ENCODE measurements at regions not wholly inside any gene's neighbourhood (a gene's known extent, or its start where the extent isn't known, plus 50 kb on each side); places are given as distances from the start of the nearest gene placed in this dataset.

- H3K36me3 Mint-ChIP-seq, result no peaks in the 10 kb centered on the region
- Histone ChIP-seq H3K9me3 (ENCODE audit: control insufficient read depth in 2 of 2, low read length in 2 of 2) (no peaks in the 10 kb centered on the region), H3K4me3 (ENCODE audit: low read depth, low read length) (no peak overlapping the region), H3K4me1 (ENCODE audit: control insufficient read depth, insufficient read depth, low read length, poor library complexity, severe bottlenecking) (no peaks in the 10 kb centered on the region), H3K36me3 (ENCODE audit: control insufficient read depth, insufficient read depth, low read length) (no peaks in the 10 kb centered on the region), H3K27ac (ENCODE audit: insufficient read depth, low read length, poor library complexity, severe bottlenecking) (no peak overlapping the region), H3K27me3 (ENCODE audit: control insufficient read depth, insufficient read depth, low read length) (no peaks in the 10 kb centered on the region)
- H3K27ac Mint-ChIP-seq, result no peak overlapping the region
- ATAC-seq (ENCODE audit: low read depth in 2 of 2) (no peak), DNase-seq (no peak)
- H3K9me3 Mint-ChIP-seq, result peaks cover 0 to 2% (median 0%) of the 10 kb centered on the region in 7 donors
- H3K4me1 Mint-ChIP-seq, result no peaks in the 10 kb centered on the region
- no peak overlapping the region for H3K4me3 Mint-ChIP-seq
- no peaks in the 10 kb centered on the region for H3K27me3 Mint-ChIP-seq
Observed at GRCh38 chr2:48912110-48912509, 156.6 kb upstream of the LHCGR start.

GRCh38 chr2:48910961-48911360, 155.4 kb upstream of the LHCGR start:
- no peaks in the 10 kb centered on the region for H3K9me3 ChIP-seq (ENCODE audit: control insufficient read depth in 2 of 2, low read length in 2 of 2)

DNA sequence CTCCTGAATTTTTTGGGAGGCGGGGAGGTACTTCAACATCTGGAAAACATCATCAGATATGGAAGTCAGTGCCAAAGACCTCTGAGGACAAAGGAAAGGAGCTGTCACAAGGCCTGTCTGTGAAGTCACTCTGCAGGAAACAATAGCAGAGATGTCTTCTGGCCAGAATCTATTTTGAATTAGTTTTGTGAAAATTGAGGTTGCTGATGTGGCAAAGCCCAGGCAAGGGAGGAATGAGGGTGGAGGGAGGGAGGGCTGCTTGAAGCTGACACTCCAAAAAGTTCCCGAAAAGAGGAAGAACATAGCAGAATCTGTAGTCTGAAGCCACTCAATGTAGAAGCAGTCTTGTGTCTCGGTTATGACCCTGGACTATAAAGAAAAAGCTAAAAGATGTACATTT, 151.1 kb upstream of the LHCGR start:
- Histone ChIP-seq H3K27ac (ENCODE audit: insufficient read depth, low read length, poor library complexity, severe bottlenecking) (no peak overlapping the region), H3K4me3 (ENCODE audit: low read depth, low read length) (no peak overlapping the region), H3K4me1 (ENCODE audit: control insufficient read depth, insufficient read depth, low read length, poor library complexity, severe bottlenecking) (no peaks in the 10 kb centered on the region), H3K36me3 (ENCODE audit: control insufficient read depth, insufficient read depth, low read length) (no peaks in the 10 kb centered on the region), H3K9me3 (ENCODE audit: control insufficient read depth in 2 of 2, low read length in 2 of 2) (peaks cover 0 to 4% of the 10 kb centered on the region in 2 experiments), H3K27me3 (ENCODE audit: control insufficient read depth, insufficient read depth, low read length) (no peaks in the 10 kb centered on the region)
- Mint-ChIP-seq H3K27me3 (no peaks in the 10 kb centered on the region), H3K36me3 (no peaks in the 10 kb centered on the region), H3K4me3 (no peak overlapping the region), H3K27ac (no peak overlapping the region), H3K4me1 (no peaks in the 10 kb centered on the region), H3K9me3 (peaks cover 0 to 4% (median 0%) of the 10 kb centered on the region in 7 donors)
- no peak for DNase-seq
- no peak for ATAC-seq (ENCODE audit: low read depth in 2 of 2)

More at GRCh38 chr2:48910961-48911360, 155.4 kb upstream of the LHCGR start:
- Histone ChIP-seq H3K27ac (ENCODE audit: insufficient read depth, low read length, poor library complexity, severe bottlenecking) (no peak overlapping the region), H3K4me3 (ENCODE audit: low read depth, low read length) (no peak overlapping the region), H3K4me1 (ENCODE audit: control insufficient read depth, insufficient read depth, low read length, poor library complexity, severe bottlenecking) (no peaks in the 10 kb centered on the region), H3K27me3 (ENCODE audit: control insufficient read depth, insufficient read depth, low read length) (no peaks in the 10 kb centered on the region), H3K36me3 (ENCODE audit: control insufficient read depth, insufficient read depth, low read length) (no peaks in the 10 kb centered on the region)
- no peak overlapping the region for H3K4me3 Mint-ChIP-seq
- ATAC-seq (ENCODE audit: low read depth in 2 of 2), result no peak
- H3K27ac Mint-ChIP-seq, result no peak overlapping the region
- DNase-seq, result no peak
- peaks cover 0 to 4% (median 0%) of the 10 kb centered on the region in 7 donors for H3K9me3 Mint-ChIP-seq
- H3K27me3 Mint-ChIP-seq, result no peaks in the 10 kb centered on the region
- no peaks in the 10 kb centered on the region for H3K36me3 Mint-ChIP-seq
- no peaks in the 10 kb centered on the region for H3K4me1 Mint-ChIP-seq

DNA sequence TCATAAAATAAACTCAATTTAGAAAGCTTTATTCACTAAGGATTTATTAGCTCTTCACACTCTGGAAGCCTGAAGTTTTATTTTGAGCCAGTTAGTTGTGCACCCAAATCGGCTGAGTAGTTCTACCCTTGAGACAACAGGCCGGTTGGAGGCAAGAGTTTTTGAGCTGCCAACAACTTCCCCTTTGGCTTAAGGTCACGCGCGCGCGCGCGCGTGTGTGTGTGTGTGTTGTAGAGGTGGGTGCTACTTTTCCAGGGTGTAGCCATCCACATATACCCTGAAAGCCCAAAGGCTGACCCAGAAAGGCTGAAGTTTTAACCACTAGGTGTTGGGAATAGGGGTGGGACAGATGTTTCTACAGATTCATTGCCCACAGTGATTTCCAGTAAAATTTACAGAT, 150.2 kb upstream of the LHCGR start:
- Histone ChIP-seq H3K9me3 (ENCODE audit: control insufficient read depth in 2 of 2, low read length in 2 of 2) (peaks cover 0 to 4% of the 10 kb centered on the region in 2 experiments), H3K27me3 (ENCODE audit: control insufficient read depth, insufficient read depth, low read length) (no peaks in the 10 kb centered on the region), H3K4me1 (ENCODE audit: control insufficient read depth, insufficient read depth, low read length, poor library complexity, severe bottlenecking) (no peaks in the 10 kb centered on the region), H3K27ac (ENCODE audit: insufficient read depth, low read length, poor library complexity, severe bottlenecking) (no peak overlapping the region), H3K4me3 (ENCODE audit: low read depth, low read length) (no peak overlapping the region), H3K36me3 (ENCODE audit: control insufficient read depth, insufficient read depth, low read length) (no peaks in the 10 kb centered on the region)
- no peak overlapping the region for H3K4me3 Mint-ChIP-seq
- no peak for ATAC-seq (ENCODE audit: low read depth in 2 of 2)
- no peaks in the 10 kb centered on the region for H3K4me1 Mint-ChIP-seq
- no peaks in the 10 kb centered on the region for H3K36me3 Mint-ChIP-seq
- no peak for DNase-seq
- H3K9me3 Mint-ChIP-seq, result peaks cover 0 to 4% (median 0%) of the 10 kb centered on the region in 7 donors
- H3K27ac Mint-ChIP-seq, result no peak overlapping the region
- H3K27me3 Mint-ChIP-seq, result no peaks in the 10 kb centered on the region

DNA sequence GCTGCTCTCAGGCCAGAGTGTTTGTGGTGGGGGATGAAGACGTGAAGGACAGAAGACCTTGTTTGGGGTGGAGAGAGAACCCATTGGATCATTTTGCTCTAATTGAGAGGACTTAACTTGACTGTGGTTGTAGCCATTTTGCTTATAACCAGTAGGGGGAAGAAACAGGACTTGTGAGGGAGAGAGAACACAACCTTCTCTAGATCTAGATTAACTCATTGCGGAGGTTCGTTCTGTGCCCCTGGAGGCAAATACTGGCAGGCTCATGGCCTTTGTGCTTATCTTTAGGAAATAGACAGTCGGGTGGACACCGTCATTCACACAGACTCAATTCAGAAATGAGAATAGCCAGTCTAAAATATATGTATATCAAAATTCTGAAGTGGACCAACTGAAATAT, 147.0 kb upstream of the LHCGR start:
- Histone ChIP-seq H3K27ac (ENCODE audit: insufficient read depth, low read length, poor library complexity, severe bottlenecking) (no peak overlapping the region), H3K4me3 (ENCODE audit: low read depth, low read length) (no peak overlapping the region), H3K4me1 (ENCODE audit: control insufficient read depth, insufficient read depth, low read length, poor library complexity, severe bottlenecking) (no peaks in the 10 kb centered on the region), H3K27me3 (ENCODE audit: control insufficient read depth, insufficient read depth, low read length) (no peaks in the 10 kb centered on the region), H3K36me3 (ENCODE audit: control insufficient read depth, insufficient read depth, low read length) (no peaks in the 10 kb centered on the region), H3K9me3 (ENCODE audit: control insufficient read depth in 2 of 2, low read length in 2 of 2) (peaks cover 0 to 4% of the 10 kb centered on the region in 2 experiments)
- H3K4me1 Mint-ChIP-seq, result no peaks in the 10 kb centered on the region
- no peak overlapping the region for H3K4me3 Mint-ChIP-seq
- no peak overlapping the region for H3K27ac Mint-ChIP-seq
- no peaks in the 10 kb centered on the region for H3K27me3 Mint-ChIP-seq
- H3K9me3 Mint-ChIP-seq, result peaks cover 0 to 6% (median 0%) of the 10 kb centered on the region in 7 donors
- DNase-seq, result no peak
- no peak for ATAC-seq (ENCODE audit: low read depth in 2 of 2)
- no peaks in the 10 kb centered on the region for H3K36me3 Mint-ChIP-seq

DNA sequence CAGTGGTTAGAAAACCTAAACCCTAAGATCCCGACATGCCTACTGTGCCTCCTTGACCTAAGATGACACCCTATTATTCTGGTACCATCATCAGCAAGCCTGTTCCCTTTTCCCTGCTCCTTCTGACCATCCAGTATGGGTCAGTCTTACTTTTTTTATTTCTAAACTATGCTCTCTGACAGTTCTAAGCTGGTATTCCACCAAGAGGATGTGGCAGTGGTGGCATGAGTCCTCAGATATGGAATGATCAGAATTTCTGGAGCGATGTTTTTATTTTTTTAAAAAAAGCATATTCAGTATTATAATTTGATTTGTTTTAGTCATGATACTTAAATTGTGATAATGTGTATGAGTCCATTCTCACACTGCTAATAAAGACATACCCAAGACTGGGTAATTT, 145.9 kb upstream of the LHCGR start:
- Mint-ChIP-seq H3K4me3 (no peak overlapping the region), H3K4me1 (no peaks in the 10 kb centered on the region), H3K36me3 (no peaks in the 10 kb centered on the region), H3K27ac (no peak overlapping the region), H3K9me3 (peaks cover 0 to 6% (median 0%) of the 10 kb centered on the region in 7 donors), H3K27me3 (no peaks in the 10 kb centered on the region)
- H3K36me3 ChIP-seq (ENCODE audit: control insufficient read depth, insufficient read depth, low read length), result no peaks in the 10 kb centered on the region
- H3K9me3 ChIP-seq (ENCODE audit: control insufficient read depth in 2 of 2, low read length in 2 of 2), result peaks cover 0 to 4% of the 10 kb centered on the region in 2 experiments
- ATAC-seq (ENCODE audit: low read depth in 2 of 2), result no peak
- no peak for DNase-seq
- no peak overlapping the region for H3K4me3 ChIP-seq (ENCODE audit: low read depth, low read length)
- no peaks in the 10 kb centered on the region for H3K27me3 ChIP-seq (ENCODE audit: control insufficient read depth, insufficient read depth, low read length)
- H3K27ac ChIP-seq (ENCODE audit: insufficient read depth, low read length, poor library complexity, severe bottlenecking), result no peak overlapping the region
- no peaks in the 10 kb centered on the region for H3K4me1 ChIP-seq (ENCODE audit: control insufficient read depth, insufficient read depth, low read length, poor library complexity, severe bottlenecking)

DNA sequence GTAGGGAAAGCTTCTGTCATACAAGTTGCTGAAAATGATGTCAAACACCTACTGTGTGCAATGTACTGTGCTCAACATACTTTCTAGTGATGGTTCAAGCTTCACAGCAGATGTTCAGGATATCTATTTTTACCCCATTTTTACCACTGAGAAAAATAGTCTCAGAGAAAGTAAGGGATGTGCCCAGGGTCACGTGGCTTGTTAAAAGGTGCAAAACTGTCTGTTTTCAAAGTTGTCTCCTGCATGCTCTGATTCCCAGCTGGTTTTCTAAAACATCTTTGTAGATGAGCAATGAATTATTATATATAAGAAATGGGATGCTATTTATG, 145.5 kb upstream of the LHCGR start:
- H3K4me3 Mint-ChIP-seq, result no peak overlapping the region
- Histone ChIP-seq H3K27me3 (ENCODE audit: control insufficient read depth, insufficient read depth, low read length) (no peaks in the 10 kb centered on the region), H3K4me3 (ENCODE audit: low read depth, low read length) (no peak overlapping the region), H3K36me3 (ENCODE audit: control insufficient read depth, insufficient read depth, low read length) (no peaks in the 10 kb centered on the region), H3K4me1 (ENCODE audit: control insufficient read depth, insufficient read depth, low read length, poor library complexity, severe bottlenecking) (no peaks in the 10 kb centered on the region), H3K27ac (ENCODE audit: insufficient read depth, low read length, poor library complexity, severe bottlenecking) (no peak overlapping the region), H3K9me3 (ENCODE audit: control insufficient read depth in 2 of 2, low read length in 2 of 2) (peaks cover 0 to 4% of the 10 kb centered on the region in 2 experiments)
- H3K36me3 Mint-ChIP-seq, result no peaks in the 10 kb centered on the region
- DNase-seq, result no peak
- no peak overlapping the region for H3K27ac Mint-ChIP-seq
- H3K4me1 Mint-ChIP-seq, result no peaks in the 10 kb centered on the region
- H3K9me3 Mint-ChIP-seq, result peaks cover 0 to 5% (median 0%) of the 10 kb centered on the region in 7 donors
- H3K27me3 Mint-ChIP-seq, result no peaks in the 10 kb centered on the region
- ATAC-seq (ENCODE audit: low read depth in 2 of 2), result no peak

DNA sequence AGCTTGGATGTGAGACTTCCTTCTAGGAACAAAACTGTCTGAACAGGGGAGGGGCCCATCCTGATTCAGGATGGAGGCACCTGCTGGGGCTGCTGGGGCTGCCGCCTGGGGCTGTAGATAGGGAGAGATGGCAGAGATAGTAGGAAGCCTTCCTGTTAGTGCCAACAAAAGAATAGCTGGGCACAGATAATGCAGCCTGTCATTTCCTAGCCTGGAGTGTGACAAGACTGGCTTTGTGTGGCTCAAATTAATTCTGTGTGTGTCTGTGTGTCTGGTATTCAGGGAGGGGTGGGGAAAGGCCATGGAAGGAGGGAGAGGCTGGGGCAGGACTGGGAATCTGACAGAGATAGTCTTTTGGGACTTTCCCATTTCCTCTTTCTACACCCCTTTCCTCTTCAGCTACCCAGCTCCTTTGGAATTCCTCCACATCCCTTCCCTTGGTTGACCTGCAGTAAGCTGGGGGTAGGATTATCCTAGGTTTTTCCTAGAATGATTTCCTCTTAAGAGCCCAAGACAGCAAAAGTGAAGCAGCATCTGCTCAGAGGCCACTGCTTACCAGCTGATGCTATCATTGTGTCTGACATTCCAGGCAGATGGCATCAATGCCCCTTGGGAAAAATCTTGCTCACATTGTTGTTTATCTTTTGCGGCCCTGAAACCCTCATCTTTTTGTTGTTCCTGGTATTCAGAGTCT, 144.9 kb upstream of the LHCGR start:
- Histone ChIP-seq H3K27me3 (ENCODE audit: control insufficient read depth, insufficient read depth, low read length) (no peaks in the 10 kb centered on the region), H3K27ac (ENCODE audit: insufficient read depth, low read length, poor library complexity, severe bottlenecking) (no peak overlapping the region), H3K4me3 (ENCODE audit: low read depth, low read length) (no peak overlapping the region), H3K36me3 (ENCODE audit: control insufficient read depth, insufficient read depth, low read length) (no peaks in the 10 kb centered on the region), H3K4me1 (ENCODE audit: control insufficient read depth, insufficient read depth, low read length, poor library complexity, severe bottlenecking) (no peaks in the 10 kb centered on the region), H3K9me3 (ENCODE audit: control insufficient read depth in 2 of 2, low read length in 2 of 2) (peaks cover 0 to 4% of the 10 kb centered on the region in 2 experiments)
- no peak for DNase-seq
- peaks cover 0 to 3% (median 0%) of the 10 kb centered on the region in 7 donors for H3K9me3 Mint-ChIP-seq
- no peaks in the 10 kb centered on the region for H3K27me3 Mint-ChIP-seq
- H3K4me1 Mint-ChIP-seq, result no peaks in the 10 kb centered on the region
- no peaks in the 10 kb centered on the region for H3K36me3 Mint-ChIP-seq
- H3K4me3 Mint-ChIP-seq, result no peak overlapping the region
- no peak for ATAC-seq (ENCODE audit: low read depth in 2 of 2)
- H3K27ac Mint-ChIP-seq, result no peak overlapping the region

Measured in CD4-positive, CD25-positive, alpha-beta regulatory T cell (primary cell).